Esophagus muscularis mucosa (tissue), 3 donors: ENCODE measurements at regions not wholly inside any gene's neighbourhood (a gene's known extent, or its start where the extent isn't known, plus 50 kb on each side); places are given as distances from the start of the nearest gene placed in this dataset.

Source experiments
- CTCF ChIP-seq, 3 experiments: fragments of 200-600 bp in 2 of 3; fragments of 450-650 bp in 1 of 3; sonication (generic) in 2 of 3; IDR thresholded peaks; one replicate each; pipeline ENCODE4 v1.5.1; 2017 to 2019; ENCODE audit warnings: antibody characterized with exemption in 3 of 3, mild to moderate bottlenecking in 2 of 3, moderate library complexity in 1 of 3
- POLR2AphosphoS5 ChIP-seq, 2 donors: sonication (generic); formaldehyde crosslinking; IDR thresholded peaks; one replicate each; pipeline ENCODE4 v1.6.1; 2017; ENCODE audit warnings: antibody characterized with exemption in 2 of 2

GRCh38 chr4:17103231-17103630, 204.8 kb upstream of the LDB2 start:
- TF ChIP-seq CTCF (IDR thresholded peaks at IDR 0.05) (no peak), POLR2AphosphoS5 (IDR thresholded peaks at IDR 0.05) (no peak)
